HG03342 (cell line): ENCODE measurements at regions not wholly inside any gene's neighbourhood (a gene's known extent, or its start where the extent isn't known, plus 50 kb on each side); places are given as distances from the start of the nearest gene placed in this dataset.

Experiments
- ATAC-seq: cut with Tn5 transposase; IDR thresholded peaks from one replicate; pipeline ENCODE4 v1.9.1; 2021; ENCODE audit warnings: mild to moderate bottlenecking, moderate library complexity; ENCODE audit not compliant: unreplicated experiment

DNA sequence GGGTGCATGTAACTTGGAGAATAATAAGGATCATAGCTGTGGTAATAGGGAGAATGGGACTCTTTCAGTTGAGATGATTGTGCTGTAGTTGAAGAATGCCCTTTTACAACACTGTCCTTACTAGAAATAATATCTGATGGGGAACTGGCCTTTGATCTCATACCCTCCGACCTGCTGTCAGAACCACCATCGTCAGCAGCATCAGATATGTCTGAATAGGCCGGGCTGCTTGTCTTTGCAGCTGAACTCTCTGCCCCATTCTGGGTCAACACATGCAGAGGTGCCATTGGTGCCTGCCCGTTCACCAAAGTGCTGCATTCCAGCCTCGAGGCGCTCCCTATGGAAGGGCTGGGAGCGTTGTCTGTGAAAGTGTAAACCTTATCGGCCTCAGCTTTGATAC is 99.1 kb downstream of the ZNF608 start:
- ATAC-seq: no peak

DNA sequence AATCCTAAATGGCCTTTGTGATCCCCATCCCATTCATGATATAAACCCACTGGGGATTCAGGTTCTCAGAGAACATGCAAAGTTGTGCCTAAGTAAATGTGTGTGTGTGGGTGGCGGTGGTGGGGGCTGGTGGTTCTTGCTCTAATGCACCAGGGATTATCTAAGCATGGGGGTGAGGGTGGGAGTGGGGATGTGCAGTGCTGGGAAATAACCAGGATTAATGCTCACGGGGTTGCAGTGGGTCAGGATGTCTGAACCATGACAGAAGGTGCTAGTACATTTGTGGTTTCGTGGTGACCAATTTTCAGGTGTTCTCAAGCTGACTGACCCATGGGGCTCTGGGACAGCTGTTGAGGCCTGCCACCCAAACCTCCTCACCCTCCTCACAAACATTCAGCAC is 101.0 kb downstream of the ZNF608 start:
- no peak for ATAC-seq

DNA sequence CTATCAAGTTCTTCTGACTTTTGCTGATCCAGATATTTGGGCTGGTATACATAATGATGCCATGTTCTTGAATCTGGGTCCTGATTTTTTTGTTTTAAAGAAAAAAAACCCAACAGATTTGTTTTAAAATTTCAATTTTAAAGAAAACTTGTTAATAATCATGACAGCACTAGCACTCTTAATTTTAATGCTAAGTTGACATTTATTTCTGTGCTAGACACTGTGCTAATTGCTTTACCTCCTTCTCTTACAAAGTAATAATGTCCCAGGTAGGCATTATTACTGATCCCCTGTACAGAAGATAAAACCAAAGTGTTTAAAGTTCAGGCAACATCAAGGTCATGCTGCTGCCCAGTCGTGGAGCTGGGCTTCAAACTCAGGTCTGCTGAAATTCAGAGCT is 101.9 kb downstream of the ZNF608 start:
- no peak for ATAC-seq

- no peak for ATAC-seq
These were observed 102.3 kb downstream of the ZNF608 start for GRCh38 chr5:124644138-124644537.

GRCh38 chr5:124643336-124643735 is 103.1 kb downstream of the ZNF608 start:
- ATAC-seq: no peak

DNA sequence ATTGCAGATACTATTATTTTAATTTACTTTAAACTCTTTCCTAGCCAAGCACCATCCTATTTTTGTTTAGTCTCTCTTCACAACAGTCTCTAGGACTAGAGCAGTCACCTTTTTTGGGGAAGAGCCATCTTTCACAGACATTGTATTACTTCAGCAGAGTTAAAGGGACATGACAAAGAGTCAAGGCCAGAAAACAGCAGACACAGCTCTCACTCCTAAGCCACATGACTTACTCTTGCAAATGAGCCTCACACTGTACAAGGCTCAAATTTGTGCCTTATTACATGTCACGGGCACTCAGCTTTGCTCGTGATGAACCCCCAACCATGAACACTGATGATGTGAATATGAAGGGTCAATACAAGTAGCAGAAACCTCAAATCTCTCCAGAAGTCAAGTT is 104.3 kb downstream of the ZNF608 start:
- no peak for ATAC-seq

GRCh38 chr5:124641154-124641792 is 105.2 kb downstream of the ZNF608 start:
- ATAC-seq: no peak

DNA sequence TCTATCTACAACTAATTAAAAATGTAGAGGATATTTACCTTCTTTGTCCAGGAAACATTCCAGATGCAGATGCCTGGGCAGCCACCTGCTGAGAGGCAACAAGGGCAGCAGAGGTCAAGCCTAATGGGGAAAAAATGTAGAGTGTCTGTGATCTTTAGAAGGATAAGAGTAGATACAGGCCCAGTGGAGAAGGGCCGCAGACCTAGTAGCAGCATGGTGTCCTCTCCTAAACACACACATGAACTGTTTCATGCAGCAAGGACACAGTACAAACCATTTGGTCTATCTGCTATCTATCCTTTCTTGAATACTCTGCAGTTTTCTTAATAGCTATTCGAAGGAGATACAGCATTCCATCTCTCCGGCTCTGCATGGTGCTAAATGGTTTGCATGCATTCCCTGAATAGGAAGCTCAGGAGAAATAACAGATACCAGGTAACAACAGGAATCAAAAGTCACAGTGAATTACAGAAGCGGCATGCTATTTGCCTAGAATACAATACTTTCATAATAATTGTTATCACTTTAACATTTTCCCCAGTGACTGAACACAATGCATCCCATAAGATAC is 107.3 kb downstream of the ZNF608 start:
- no peak for ATAC-seq

GRCh38 chr5:124637011-124637410 is 109.4 kb downstream of the ZNF608 start:
- no peak for ATAC-seq

DNA sequence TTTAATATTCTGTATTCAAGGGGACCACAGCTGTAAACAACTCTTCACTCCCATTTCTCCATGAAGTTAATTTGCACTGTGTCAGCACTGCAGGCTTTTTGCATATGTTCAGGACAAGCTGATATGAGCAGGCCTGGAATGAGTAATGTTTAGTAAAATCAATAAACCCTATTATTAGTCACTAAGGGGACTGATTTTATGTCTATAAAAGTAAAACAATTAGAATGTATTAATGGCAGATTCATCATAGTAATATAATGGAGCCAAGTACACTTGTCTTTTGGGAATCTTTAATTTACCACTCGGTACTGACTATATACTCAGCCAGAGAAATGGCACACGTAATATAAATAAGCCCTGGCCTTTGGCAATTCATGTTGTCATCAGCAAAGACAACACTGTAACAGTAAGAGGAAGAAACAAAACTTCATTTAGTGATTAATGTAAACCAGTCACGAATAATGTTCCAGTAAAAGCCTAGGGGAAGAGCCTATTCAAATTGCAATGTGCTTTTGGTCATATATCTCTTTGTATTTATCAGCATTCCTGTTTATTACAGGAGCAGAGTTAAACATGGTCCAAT is 111.6 kb downstream of the ZNF608 start:
- no peak for ATAC-seq

DNA sequence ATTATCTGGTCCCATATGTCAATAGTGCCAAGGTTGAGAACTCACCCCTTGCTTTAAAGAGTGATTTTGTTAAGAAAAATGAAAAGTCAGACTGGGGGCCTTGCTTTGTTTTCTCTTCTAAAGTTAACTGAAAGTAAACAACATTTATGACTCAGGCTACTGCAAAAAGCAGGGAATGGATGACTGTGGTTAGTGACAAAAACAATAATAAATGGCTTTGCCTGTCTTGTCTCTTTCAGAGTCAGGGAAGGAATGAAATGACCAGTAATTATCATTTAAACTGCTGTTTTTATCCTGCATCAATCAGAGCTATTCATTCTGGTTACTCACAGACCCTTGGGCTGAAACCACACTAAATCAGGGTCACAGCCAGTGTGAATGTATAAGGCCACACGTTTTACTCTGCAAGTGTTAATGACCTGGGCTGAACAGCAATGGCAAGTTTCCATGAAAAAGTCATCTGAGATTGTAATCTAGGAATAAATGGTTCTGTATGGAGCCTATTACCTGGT is 112.2 kb downstream of the ZNF608 start:
- no peak for ATAC-seq

DNA sequence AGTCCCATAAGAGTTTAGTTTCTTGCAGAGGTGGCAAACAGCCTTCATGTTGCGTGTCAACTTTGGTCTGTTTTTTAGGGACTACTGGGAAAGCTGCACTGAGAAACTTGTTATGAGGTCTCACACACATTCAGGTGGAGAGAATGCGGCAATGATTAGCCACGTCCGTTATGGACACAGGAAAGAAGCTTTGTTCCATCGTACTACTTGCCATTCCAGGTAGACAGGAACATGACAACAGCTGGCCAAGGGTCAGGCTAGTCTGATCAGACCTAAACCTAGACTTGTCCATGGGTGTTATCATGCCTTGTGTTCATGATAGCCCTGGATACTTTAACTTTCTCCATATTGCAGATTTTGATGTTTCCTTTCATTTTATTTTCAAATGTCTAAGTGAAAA is 113.2 kb downstream of the ZNF608 start:
- no peak for ATAC-seq

- no peak for ATAC-seq
These were observed 114.4 kb downstream of the ZNF608 start for GRCh38 chr5:124631874-124632550.

DNA sequence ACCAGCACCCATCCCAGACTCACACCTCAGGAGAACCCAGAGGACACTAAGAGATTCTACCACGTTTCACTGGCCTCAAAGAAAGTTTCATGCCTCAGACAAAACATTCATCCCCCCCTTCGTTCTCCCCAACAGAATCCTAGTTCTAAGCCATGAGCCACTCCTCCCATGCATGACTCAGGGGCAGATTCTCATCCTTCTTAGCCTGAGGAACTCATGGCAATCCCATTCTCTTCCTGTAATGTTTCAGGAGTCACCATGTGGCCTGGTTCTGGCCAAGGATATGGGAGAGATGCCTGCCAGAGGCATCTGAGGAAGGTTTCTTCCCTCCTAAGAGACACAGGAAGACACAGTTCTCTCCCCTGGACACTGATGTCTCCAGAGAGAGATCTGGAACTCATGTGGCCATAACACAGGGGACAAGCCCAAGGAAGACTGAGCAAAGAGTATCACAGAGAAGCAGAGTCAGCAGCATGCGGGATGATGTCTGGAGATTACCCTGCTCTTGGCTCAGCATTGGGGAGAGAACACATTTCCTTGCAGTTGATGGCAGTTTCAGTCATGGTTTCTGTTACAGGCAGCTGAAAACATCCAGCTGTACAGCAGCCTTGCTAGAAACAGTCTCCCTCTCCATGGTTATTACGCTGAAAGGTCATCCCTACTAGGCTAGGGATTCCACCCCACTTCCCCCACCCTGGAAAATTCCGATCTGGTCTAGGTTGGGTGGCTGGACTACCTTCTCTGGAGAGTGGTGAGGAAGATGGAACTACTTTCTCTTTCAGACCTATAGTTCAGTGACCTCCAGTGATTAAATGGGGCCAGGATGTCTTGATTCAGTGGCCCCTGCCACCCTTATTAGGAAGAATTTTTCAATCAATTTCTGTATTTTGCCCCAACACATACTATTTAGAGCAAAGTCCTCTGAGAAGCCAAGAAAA is 115.4 kb downstream of the ZNF608 start:
- ATAC-seq: peak; percentile 62

- ATAC-seq: no peak
These were observed 117.5 kb downstream of the ZNF608 start for GRCh38 chr5:124628721-124629596.

GRCh38 chr5:124627815-124628595 is 118.4 kb downstream of the ZNF608 start:
- no peak for ATAC-seq

DNA sequence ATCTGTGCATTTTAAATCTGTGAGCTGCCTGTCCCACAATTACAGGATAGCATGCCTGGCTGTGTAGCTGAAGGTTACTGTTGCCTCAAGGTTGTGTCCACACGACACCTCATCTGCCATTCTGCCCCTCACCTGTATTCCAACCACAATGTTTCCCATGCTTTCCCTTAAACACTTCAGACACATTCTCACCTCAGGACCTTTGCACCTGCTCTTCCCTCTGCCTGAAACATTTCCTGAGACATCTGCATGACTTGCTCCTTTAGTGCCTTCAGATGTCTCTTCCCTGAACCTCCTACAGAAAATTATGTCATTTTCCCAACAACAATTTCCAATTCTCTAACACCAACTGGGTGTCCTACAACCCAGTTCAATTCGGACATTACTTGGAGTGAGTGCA is 120.4 kb downstream of the ZNF608 start:
- ATAC-seq: no peak

- ATAC-seq: no peak
These were observed 123.2 kb downstream of the ZNF608 start for GRCh38 chr5:124623265-124623664.

DNA sequence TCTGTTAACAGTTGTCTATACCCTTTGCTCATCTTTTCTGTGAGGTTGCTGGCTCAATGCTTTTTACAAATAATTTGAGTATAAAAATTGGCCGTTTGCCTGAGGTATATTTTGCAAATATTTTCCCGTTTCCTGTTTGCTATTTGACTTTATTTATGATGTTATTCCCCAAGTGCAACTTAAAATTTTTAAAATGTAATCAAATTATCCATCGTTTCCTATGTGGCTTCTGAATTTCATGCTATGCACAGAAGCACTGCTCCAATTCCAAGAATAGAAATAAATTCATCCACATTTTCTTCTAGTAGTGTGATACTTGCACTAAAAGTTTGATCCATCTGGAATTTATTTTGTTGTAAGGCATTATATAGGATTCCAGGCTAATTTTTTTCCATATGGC is 123.6 kb downstream of the ZNF608 start:
- no peak for ATAC-seq
